ENCODE measurements at regions not wholly inside any gene's neighbourhood (a gene's known extent, or its start where the extent isn't known, plus 50 kb on each side); places are given as distances from the start of the nearest gene placed in this dataset.
"Not testable (repeated sequence)": the region's sequence is repeated elsewhere in the genome, so short reads cannot be mapped to it uniquely, and the experiment has no call there.

- Histone ChIP-seq H3K9me3 (no peaks in the 10 kb centered on the region), H3K4me1 (no peaks in the 10 kb centered on the region), H3K4me3 (no peak overlapping the region), H3K27ac (no peak overlapping the region), H3K36me3 (no peaks in the 10 kb centered on the region), H3K27me3 (no peaks in the 10 kb centered on the region)
- TF ChIP-seq CTCF (IDR thresholded peaks at IDR 0.05) = no peak
- no peak for TF ChIP-seq EP300 (IDR thresholded peaks at IDR 0.05)
- TF ChIP-seq POLR2A (IDR thresholded peaks at IDR 0.05) = no peak
- no peak for TF ChIP-seq POLR2AphosphoS5 (IDR thresholded peaks at IDR 0.05)
- DNase-seq = no peak
- intact Hi-C loops (cut with DNase I; ENCODE audit: low total_unique reads) = no loop called here
Observed at GRCh38 chr5:89534331-89534730, 651.3 kb upstream of the MEF2C start.

DNA sequence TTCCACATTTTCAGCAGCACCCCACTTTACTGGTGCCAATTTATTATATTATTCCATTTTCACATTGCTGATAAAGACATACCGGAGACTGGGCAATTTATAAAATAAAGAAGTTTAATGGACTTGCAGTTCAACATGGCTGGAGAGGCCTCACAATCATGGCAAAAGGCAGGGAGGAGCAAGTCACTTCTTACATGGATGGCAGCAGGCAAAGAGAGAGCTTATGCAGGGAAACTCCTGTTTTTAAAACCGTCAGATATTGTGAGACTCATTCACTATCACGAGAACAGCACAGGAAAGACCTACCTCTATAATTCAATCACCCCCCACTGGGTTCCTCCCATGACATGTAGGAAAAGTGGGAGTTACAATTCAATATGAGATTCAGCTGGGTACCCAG lies 641.8 kb upstream of the MEF2C start:
- 81 to 92% (median 86%) methylated on average over 3 of the region's 3 CpGs for WGBS, 5 donors
- peaks cover 0 to 19% (median 6%) of the 10 kb centered on the region in 4 donors for H3K9me3 ChIP-seq
- no peaks in the 10 kb centered on the region for H3K36me3 ChIP-seq
- H3K4me1 ChIP-seq = no peaks in the 10 kb centered on the region
- H3K4me3 ChIP-seq = no peak overlapping the region
- intact Hi-C loops (cut with DNase I; ENCODE audit: low total_unique reads) = no loop called here
- TF ChIP-seq EP300 (IDR thresholded peaks at IDR 0.05) (no peak), POLR2A (IDR thresholded peaks at IDR 0.05) (no peak), POLR2AphosphoS5 (IDR thresholded peaks at IDR 0.05) (no peak)
- no peak overlapping the region for H3K27ac ChIP-seq
- H3K27me3 ChIP-seq = no peaks in the 10 kb centered on the region
- DNase-seq = no peak

DNA sequence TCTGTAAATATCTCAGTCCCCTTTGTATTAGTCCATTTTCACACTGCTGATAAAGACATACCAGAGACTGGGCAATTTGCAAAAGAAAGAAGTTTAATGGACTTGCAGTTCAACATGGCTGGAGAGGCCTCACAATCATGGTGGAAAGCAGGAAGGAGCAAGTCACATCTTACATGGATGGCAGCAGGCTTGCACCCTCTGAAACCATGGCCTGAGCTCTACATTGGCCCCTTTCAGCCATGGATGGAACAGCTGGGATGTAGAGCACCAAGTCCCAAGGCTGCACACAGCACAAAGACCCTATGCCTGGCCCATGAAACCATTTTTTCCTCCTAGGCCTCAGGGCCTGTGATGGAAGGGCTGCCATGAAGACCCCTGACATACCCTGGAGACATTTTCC lies 640.9 kb upstream of the MEF2C start:
- DNase-seq; H3K36me3 ChIP-seq; H3K4me1 ChIP-seq; intact Hi-C loops (cut with DNase I; ENCODE audit: low total_unique reads); H3K4me3 ChIP-seq; H3K27ac ChIP-seq; H3K27me3 ChIP-seq: not testable (repeated sequence)
- H3K9me3 ChIP-seq = peaks cover 0 to 19% (median 6%) of the 10 kb centered on the region in 4 donors

DNA sequence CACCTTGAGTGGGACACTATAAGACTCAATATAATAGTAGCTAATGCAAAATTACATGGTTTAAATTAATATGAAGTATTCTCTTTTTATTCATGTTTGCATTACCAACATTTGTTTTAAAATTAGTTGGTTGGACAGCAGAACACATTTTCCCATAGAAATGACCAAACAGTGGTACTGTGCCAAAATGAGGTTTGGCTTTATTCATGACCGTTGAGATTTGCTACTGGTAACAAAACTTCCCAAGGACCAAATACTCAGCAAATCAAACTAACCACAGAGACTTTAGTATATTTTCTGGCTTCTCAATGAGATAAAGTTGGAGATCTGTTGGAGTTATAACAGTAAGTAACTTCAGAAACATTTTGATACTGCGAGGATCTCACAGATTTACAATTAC lies 637.8 kb upstream of the MEF2C start:
- Histone ChIP-seq H3K9me3 (peaks cover 0 to 14% (median 6%) of the 10 kb centered on the region in 4 donors), H3K27me3 (no peaks in the 10 kb centered on the region), H3K4me3 (no peak overlapping the region), H3K27ac (no peak overlapping the region), H3K36me3 (no peaks in the 10 kb centered on the region), H3K4me1 (no peaks in the 10 kb centered on the region)
- intact Hi-C loops (cut with DNase I; ENCODE audit: low total_unique reads) = no loop called here
- WGBS, 5 donors = 81 to 88% (median 87%) methylated on average over 2 of the region's 2 CpGs
- DNase-seq = no peak
- TF ChIP-seq CTCF (IDR thresholded peaks at IDR 0.05) = no peak
- no peak for TF ChIP-seq EP300 (IDR thresholded peaks at IDR 0.05)
- no peak for TF ChIP-seq POLR2A (IDR thresholded peaks at IDR 0.05)
- TF ChIP-seq POLR2AphosphoS5 (IDR thresholded peaks at IDR 0.05) = no peak

GRCh38 chr5:89513299-89514044 lies 630.5 kb upstream of the MEF2C start:
- WGBS, 5 donors = 56 to 84% (median 73%) methylated on average over 3 of the region's 3 CpGs
- H3K27ac ChIP-seq = no peak overlapping the region
- intact Hi-C loops (cut with DNase I; ENCODE audit: low total_unique reads) = no loop called here

More at GRCh38 chr5:89513299-89514044, 630.5 kb upstream of the MEF2C start:
- H3K36me3 ChIP-seq = no peaks in the 10 kb centered on the region
- no peaks in the 10 kb centered on the region for H3K9me3 ChIP-seq
- no peaks in the 10 kb centered on the region for H3K27me3 ChIP-seq
- no peak overlapping the region for H3K4me3 ChIP-seq
- no peak for DNase-seq
- H3K4me1 ChIP-seq = no peaks in the 10 kb centered on the region
- TF ChIP-seq POLR2AphosphoS5 (IDR thresholded peaks at IDR 0.05) = no peak
- TF ChIP-seq CTCF (IDR thresholded peaks at IDR 0.05) = no peak
- TF ChIP-seq POLR2A (IDR thresholded peaks at IDR 0.05) = no peak
- no peak for TF ChIP-seq EP300 (IDR thresholded peaks at IDR 0.05)

Measured in stomach (tissue), 8 donors.